HCT116 (cell line): ENCODE measurements at regions not wholly inside any gene's neighbourhood (a gene's known extent, or its start where the extent isn't known, plus 50 kb on each side); places are given as distances from the start of the nearest gene placed in this dataset.

ENCODE experiments used
- JUND ChIP-seq: IDR thresholded peaks from 2 replicates; pipeline ENCODE4 v1.6.1; 2012
- YY1 ChIP-seq: IDR thresholded peaks from 2 replicates; pipeline ENCODE4 v1.6.1; 2011; ENCODE audit warnings: low read length, low read depth, moderate library complexity, mild to moderate bottlenecking; ENCODE audit not compliant: insufficient replicate concordance; ENCODE audit errors: extremely low read depth
- TF ChIP-seq, protein P1 (sequence below), 3 experiments: fragments of 200-600 bp in 1 of 3; sonication (generic) in 1 of 3; IDR thresholded peaks in 2 of 3; conservative IDR thresholded peaks in 1 of 3; 2 replicates each; pipeline ENCODE4 v1.5.1; 2012 to 2017; ENCODE audit warnings: low read depth in 2 of 3, low read length in 2 of 3, antibody characterized with exemption in 1 of 3, borderline replicate concordance in 1 of 3, control low read depth in 1 of 3, mild to moderate bottlenecking in 1 of 3, mixed read lengths in 1 of 3, mixed run types in 1 of 3, moderate library complexity in 1 of 3; ENCODE audit not compliant: insufficient read depth in 1 of 3

DNA sequence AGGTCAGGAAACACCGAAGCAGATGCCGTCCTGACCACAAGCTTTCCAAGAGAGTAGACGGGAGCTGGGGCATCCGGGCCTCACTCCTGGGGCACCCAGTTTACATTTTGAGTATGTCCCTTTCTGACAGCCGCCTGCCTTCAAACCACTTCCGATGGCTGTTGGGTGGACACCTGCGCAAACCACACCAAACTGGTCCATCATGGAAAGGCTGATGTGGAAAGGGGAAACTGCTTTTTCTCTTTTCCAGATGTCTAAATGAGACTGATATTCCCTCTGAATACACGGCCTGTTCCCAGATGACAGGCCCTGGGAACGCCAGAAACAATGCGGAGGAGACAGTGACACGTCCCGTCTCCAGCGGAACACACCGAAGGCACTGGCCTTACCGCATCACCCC is 290.0 kb upstream of the SALL3 start:
- TF ChIP-seq, protein P1, sequence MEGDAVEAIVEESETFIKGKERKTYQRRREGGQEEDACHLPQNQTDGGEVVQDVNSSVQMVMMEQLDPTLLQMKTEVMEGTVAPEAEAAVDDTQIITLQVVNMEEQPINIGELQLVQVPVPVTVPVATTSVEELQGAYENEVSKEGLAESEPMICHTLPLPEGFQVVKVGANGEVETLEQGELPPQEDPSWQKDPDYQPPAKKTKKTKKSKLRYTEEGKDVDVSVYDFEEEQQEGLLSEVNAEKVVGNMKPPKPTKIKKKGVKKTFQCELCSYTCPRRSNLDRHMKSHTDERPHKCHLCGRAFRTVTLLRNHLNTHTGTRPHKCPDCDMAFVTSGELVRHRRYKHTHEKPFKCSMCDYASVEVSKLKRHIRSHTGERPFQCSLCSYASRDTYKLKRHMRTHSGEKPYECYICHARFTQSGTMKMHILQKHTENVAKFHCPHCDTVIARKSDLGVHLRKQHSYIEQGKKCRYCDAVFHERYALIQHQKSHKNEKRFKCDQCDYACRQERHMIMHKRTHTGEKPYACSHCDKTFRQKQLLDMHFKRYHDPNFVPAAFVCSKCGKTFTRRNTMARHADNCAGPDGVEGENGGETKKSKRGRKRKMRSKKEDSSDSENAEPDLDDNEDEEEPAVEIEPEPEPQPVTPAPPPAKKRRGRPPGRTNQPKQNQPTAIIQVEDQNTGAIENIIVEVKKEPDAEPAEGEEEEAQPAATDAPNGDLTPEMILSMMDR (IDR thresholded peaks at IDR 0.05 in 2 of 3, conservative IDR thresholded peaks at IDR 0.05 in 1 of 3; ENCODE audit: borderline replicate concordance in 1 of 3, insufficient read depth in 1 of 3, low read depth in 2 of 3, low read length in 2 of 3) = no peak
- TF ChIP-seq YY1 (no peak), JUND (no peak)
